GM12878 (cell line): ENCODE measurements at regions not wholly inside any gene's neighbourhood (a gene's known extent, or its start where the extent isn't known, plus 50 kb on each side); places are given as distances from the start of the nearest gene placed in this dataset.

Experiments
- ATAC-seq: fragments of 200-7000 bp; cut with Tn5 transposase; 3 replicates; pipeline ENCODE4 v1.9.1; 2020; ENCODE audit warnings: mild to moderate bottlenecking, moderate library complexity
- BruUV-seq: library from RNA; stranded (reverse); fragments of 400-500 nt; replicated peaks from 2 replicates; lab custom pipeline; 2021; lab: Mats Ljungman, UMichigan
- CTCF ChIA-PET: fragments of 300-600 bp; sonication (Branson Sonifier 250); formaldehyde crosslinking; extraction: SDS; loops from one replicate; lab custom pipeline; 2021; ENCODE audit warnings: inconsistent platforms; lab: Yijun Ruan, JAX
- POLR2A ChIA-PET: fragments of 350-600 bp; formaldehyde crosslinking; extraction: SDS; loops from one replicate; lab custom pipeline; 2021; ENCODE audit warnings: inconsistent platforms; lab: Charles Lee
- RAD21 ChIA-PET: fragments of 300-600 bp; sonication (Branson Sonifier 250); formaldehyde crosslinking; loops from one replicate; lab custom pipeline; 2023; ENCODE audit warnings: antibody characterized with exemption; ENCODE audit not compliant: unreplicated experiment; lab: Charles Lee
- SMC1A ChIA-PET: fragments of 300-600 bp; sonication (Branson Sonifier 250); formaldehyde crosslinking; loops from one replicate; lab custom pipeline; 2023; ENCODE audit not compliant: unreplicated experiment, uncharacterized antibody; lab: Charles Lee
- DNase-seq: peaks from one replicate; pipeline ENCODE4 v3.0.0-alpha.2; 2011; ENCODE audit warnings: low read depth, low spot score
- FAIRE-seq: peaks from 3 replicates; lab custom pipeline; 2011; peaks lifted over from hg19 to GRCh38; lab: Jason Lieb, UNC
- H2AFZ ChIP-seq: 2 replicates; pipeline ENCODE4 v1.6.0; 2011; ENCODE audit warnings: low read depth, low read length, control low read depth; ENCODE audit not compliant: control insufficient read depth
- H3K27ac ChIP-seq: 2 replicates; pipeline ENCODE4 v1.5.1; 2011; ENCODE audit warnings: control low read depth; ENCODE audit not compliant: control insufficient read depth, insufficient read depth
- H3K27me3 ChIP-seq, 2 experiments: replicated peaks in 1 of 2; 2 replicates each; pipeline versions ENCODE4 v1.6.0 to v1.6.1; 2011; ENCODE audit warnings: low read length in 1 of 2; ENCODE audit not compliant: control insufficient read depth in 2 of 2, insufficient read depth in 2 of 2
- H3K36me3 ChIP-seq, 2 experiments: 2 replicates each; pipeline ENCODE4 v1.5.1; 2011; ENCODE audit warnings: low read length in 1 of 2; ENCODE audit not compliant: control insufficient read depth in 2 of 2, insufficient read depth in 2 of 2
- H3K4me1 ChIP-seq: 2 replicates; pipeline ENCODE4 v1.6.1; 2011; ENCODE audit warnings: mild to moderate bottlenecking, low read length, moderate library complexity, mixed read lengths; ENCODE audit not compliant: control insufficient read depth, insufficient read depth
- H3K4me2 ChIP-seq: 2 replicates; pipeline ENCODE4 v1.6.0; 2011; ENCODE audit warnings: control low read depth; ENCODE audit not compliant: control insufficient read depth, insufficient read depth
- H3K4me3 ChIP-seq: fragments of 200-600 bp; sonication (generic); 2 replicates; pipeline ENCODE4 v1.5.1; 2016
- H3K79me2 ChIP-seq: 2 replicates; pipeline ENCODE4 v1.6.0; 2011; ENCODE audit warnings: low read length; ENCODE audit not compliant: control insufficient read depth, insufficient read depth
- H3K9ac ChIP-seq: 2 replicates; pipeline ENCODE4 v1.8.0; 2011; ENCODE audit warnings: low read length, control low read depth, mixed read lengths; ENCODE audit not compliant: control insufficient read depth, insufficient read depth
- H3K9me3 ChIP-seq: replicated peaks from 3 replicates; pipeline ENCODE4 v1.5.1; 2011; ENCODE audit warnings: mild to moderate bottlenecking, low read length; ENCODE audit not compliant: control insufficient read depth, insufficient read depth
- H4K20me1 ChIP-seq: 2 replicates; pipeline ENCODE4 v1.6.0; 2011; ENCODE audit not compliant: control insufficient read depth, insufficient read depth
- BRCA1 ChIP-seq: IDR thresholded peaks from 2 replicates; pipeline ENCODE4 v1.6.1; 2011; ENCODE audit warnings: low read depth, low read length, improper control_type of control experiment
- ESRRA ChIP-seq: IDR thresholded peaks from 2 replicates; pipeline ENCODE4 v1.6.1; 2012; ENCODE audit warnings: mild to moderate bottlenecking, low read length, improper control_type of control experiment
- IKZF1 ChIP-seq: fragments of 450-650 bp; conservative IDR thresholded peaks from 2 replicates; pipeline ENCODE4 v1.6.1; 2017; ENCODE audit warnings: antibody characterized with exemption, mild to moderate bottlenecking
- KAT2A ChIP-seq: conservative IDR thresholded peaks from 2 replicates; pipeline ENCODE4 v1.6.1; 2011; ENCODE audit warnings: low read depth, low read length; ENCODE audit not compliant: control insufficient read depth
- KLF5 ChIP-seq: fragments of 450-650 bp; IDR thresholded peaks from 2 replicates; pipeline ENCODE4 v1.6.1; 2014; ENCODE audit warnings: mild to moderate bottlenecking; ENCODE audit not compliant: partially characterized antibody
- MYC ChIP-seq: IDR thresholded peaks from 2 replicates; pipeline ENCODE4 v1.6.1; 2011; ENCODE audit warnings: mild to moderate bottlenecking, low read length, moderate library complexity, inconsistent platforms; ENCODE audit not compliant: insufficient read depth, insufficient replicate concordance, insufficient read length, severe bottlenecking
- NFIC ChIP-seq: IDR thresholded peaks from 2 replicates; pipeline ENCODE4 v1.6.1; 2012; ENCODE audit warnings: low read depth, mild to moderate bottlenecking, inconsistent platforms, low read length, moderate library complexity
- NRF1 ChIP-seq: conservative IDR thresholded peaks from 2 replicates; pipeline ENCODE4 v1.6.1; 2011; ENCODE audit warnings: mild to moderate bottlenecking, low read depth, low read length, improper control_type of control experiment
- RAD21 ChIP-seq: IDR thresholded peaks from 2 replicates; pipeline ENCODE4 v1.6.1; 2011; ENCODE audit warnings: mild to moderate bottlenecking, low read depth, low read length, moderate library complexity; ENCODE audit not compliant: insufficient read depth
- RB1 ChIP-seq: fragments of 450-650 bp; formaldehyde crosslinking; IDR thresholded peaks from 2 replicates; pipeline ENCODE4 v1.6.1; 2017; ENCODE audit warnings: mild to moderate bottlenecking, borderline replicate concordance
- RUNX3 ChIP-seq: IDR thresholded peaks from 2 replicates; pipeline ENCODE4 v1.6.1; 2012; ENCODE audit warnings: low read length, inconsistent platforms
- SMAD1 ChIP-seq: fragments of 450-650 bp; IDR thresholded peaks from 2 replicates; pipeline ENCODE4 v1.6.1; 2018; ENCODE audit warnings: mild to moderate bottlenecking, low read depth; ENCODE audit not compliant: partially characterized antibody
- SRF ChIP-seq, 2 experiments: IDR thresholded peaks; 2 replicates each; pipeline ENCODE4 v1.6.1; 2011; ENCODE audit warnings: low read depth in 2 of 2, low read length in 2 of 2, mild to moderate bottlenecking in 1 of 2, moderate library complexity in 1 of 2
- YBX1 ChIP-seq: fragments of 450-650 bp; IDR thresholded peaks from 2 replicates; pipeline ENCODE4 v1.6.1; 2016; ENCODE audit warnings: antibody characterized with exemption
- ZNF384 ChIP-seq: IDR thresholded peaks from 2 replicates; pipeline ENCODE4 v1.6.1; 2012; ENCODE audit warnings: low read depth, mild to moderate bottlenecking, low read length, improper control_type of control experiment, borderline replicate concordance
- WGBS: methylation state at CpG from one replicate; pipeline ENCODE4 v1.1.6; 2016; ENCODE audit warnings: low lambda C conversion rate; ENCODE audit not compliant: insufficient replicate concordance, insufficient coverage; ENCODE audit errors: missing lambda C conversion rate; 5-methylcytosine and 5-hydroxymethylcytosine counted together
- in situ Hi-C: fragments of 300-500 bp; cut with MboI; formaldehyde crosslinking; loops from 9 replicates; pipeline ENCODE4 v1.14.3; 2018; ENCODE audit warnings: mixed read lengths
- intact Hi-C: fragments of 100-400 bp; cut with micrococcal nuclease; formaldehyde crosslinking; loops from one replicate; pipeline ENCODE4 v1.14.2; 2022; ENCODE audit not compliant: unreplicated experiment
- TF ChIP-seq, protein P1 (sequence below): IDR thresholded peaks from 2 replicates; pipeline ENCODE4 v1.6.1; 2011; ENCODE audit warnings: mild to moderate bottlenecking, low read depth, low read length, moderate library complexity; ENCODE audit not compliant: insufficient replicate concordance
- TF ChIP-seq, protein P2 (sequence below): fragments of 150-350 bp; IDR thresholded peaks from 2 replicates; pipeline ENCODE4 v1.6.1; 2016; ENCODE audit warnings: low read depth, low read length
- TF ChIP-seq, protein P3 (sequence below): fragments of 450-650 bp; IDR thresholded peaks from 2 replicates; pipeline ENCODE4 v1.6.1; 2017; ENCODE audit warnings: borderline replicate concordance

DNA sequence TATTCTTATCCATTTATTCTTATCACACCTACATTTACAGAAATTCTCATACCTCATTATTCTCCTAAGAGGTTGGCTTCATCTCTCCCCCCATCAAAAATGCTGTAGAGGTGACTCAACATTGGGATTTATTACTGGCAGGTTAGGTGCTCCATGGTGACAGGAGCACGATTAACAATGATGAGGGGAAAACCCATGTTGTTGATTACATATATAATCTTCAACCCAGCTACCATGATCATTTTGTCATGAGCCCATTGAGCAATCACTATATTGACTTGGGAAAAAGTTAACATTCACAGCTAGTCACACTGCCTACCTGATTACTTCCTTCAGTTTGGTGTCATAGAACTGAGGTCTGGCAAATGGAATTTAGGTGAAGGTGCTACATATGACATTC, 712.1 kb upstream of the CHRM3 start (continued):
- TF ChIP-seq SRF (IDR thresholded peaks at IDR 0.05; ENCODE audit: low read depth in 2 of 2, low read length in 2 of 2) (no peak), IKZF1 (no peak), RAD21 (no peak), RUNX3 (no peak)
- TF ChIP-seq, protein P1, sequence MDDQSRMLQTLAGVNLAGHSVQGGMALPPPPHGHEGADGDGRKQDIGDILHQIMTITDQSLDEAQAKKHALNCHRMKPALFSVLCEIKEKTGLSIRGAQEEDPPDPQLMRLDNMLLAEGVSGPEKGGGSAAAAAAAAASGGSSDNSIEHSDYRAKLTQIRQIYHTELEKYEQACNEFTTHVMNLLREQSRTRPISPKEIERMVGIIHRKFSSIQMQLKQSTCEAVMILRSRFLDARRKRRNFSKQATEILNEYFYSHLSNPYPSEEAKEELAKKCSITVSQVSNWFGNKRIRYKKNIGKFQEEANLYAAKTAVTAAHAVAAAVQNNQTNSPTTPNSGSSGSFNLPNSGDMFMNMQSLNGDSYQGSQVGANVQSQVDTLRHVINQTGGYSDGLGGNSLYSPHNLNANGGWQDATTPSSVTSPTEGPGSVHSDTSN: no peak
- TF ChIP-seq, protein P2, sequence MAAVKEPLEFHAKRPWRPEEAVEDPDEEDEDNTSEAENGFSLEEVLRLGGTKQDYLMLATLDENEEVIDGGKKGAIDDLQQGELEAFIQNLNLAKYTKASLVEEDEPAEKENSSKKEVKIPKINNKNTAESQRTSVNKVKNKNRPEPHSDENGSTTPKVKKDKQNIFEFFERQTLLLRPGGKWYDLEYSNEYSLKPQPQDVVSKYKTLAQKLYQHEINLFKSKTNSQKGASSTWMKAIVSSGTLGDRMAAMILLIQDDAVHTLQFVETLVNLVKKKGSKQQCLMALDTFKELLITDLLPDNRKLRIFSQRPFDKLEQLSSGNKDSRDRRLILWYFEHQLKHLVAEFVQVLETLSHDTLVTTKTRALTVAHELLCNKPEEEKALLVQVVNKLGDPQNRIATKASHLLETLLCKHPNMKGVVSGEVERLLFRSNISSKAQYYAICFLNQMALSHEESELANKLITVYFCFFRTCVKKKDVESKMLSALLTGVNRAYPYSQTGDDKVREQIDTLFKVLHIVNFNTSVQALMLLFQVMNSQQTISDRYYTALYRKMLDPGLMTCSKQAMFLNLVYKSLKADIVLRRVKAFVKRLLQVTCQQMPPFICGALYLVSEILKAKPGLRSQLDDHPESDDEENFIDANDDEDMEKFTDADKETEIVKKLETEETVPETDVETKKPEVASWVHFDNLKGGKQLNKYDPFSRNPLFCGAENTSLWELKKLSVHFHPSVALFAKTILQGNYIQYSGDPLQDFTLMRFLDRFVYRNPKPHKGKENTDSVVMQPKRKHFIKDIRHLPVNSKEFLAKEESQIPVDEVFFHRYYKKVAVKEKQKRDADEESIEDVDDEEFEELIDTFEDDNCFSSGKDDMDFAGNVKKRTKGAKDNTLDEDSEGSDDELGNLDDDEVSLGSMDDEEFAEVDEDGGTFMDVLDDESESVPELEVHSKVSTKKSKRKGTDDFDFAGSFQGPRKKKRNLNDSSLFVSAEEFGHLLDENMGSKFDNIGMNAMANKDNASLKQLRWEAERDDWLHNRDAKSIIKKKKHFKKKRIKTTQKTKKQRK: no peak

DNA sequence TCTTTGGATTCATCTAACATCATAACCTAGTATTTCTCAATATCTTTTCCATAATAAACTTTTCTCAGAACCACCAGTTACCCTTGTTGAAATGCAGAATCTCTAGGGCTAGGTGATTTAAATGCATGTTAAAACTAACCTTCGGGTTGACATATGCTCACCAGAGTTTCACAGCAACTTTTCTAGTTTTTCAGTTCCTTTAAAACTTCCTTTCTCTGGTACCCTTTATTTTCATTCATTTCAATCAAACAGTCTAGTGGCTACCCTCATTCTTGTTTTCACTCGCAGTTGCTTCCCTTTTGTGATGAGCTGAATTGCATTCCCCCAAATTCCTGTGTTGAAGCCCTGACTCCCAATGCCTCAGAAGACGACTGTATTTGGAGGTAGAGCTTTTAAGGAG, 712.8 kb upstream of the CHRM3 start:
- Histone ChIP-seq H3K27ac (no peak overlapping the region), H3K27me3 (no peaks in the 10 kb centered on the region), H3K79me2 (no peaks in the 10 kb centered on the region), H3K4me3 (no peak overlapping the region), H3K4me1 (no peaks in the 10 kb centered on the region), H2AFZ (no peak overlapping the region), H3K36me3 (no peaks in the 10 kb centered on the region), H3K9ac (no peak overlapping the region), H3K9me3 (no peaks in the 10 kb centered on the region), H3K4me2 (no peak overlapping the region), H4K20me1 (no peaks in the 10 kb centered on the region)
- ChIA-PET CTCF (no interaction called here), RAD21 (no interaction called here), POLR2A (no interaction called here), SMC1A (interaction anchor here (1.0 kb wide), 1 partner anchor 24 kb away, joined by 3 read pairs; no protein-coding TSS in a partner anchor)
- intact Hi-C loops (no loop called here), in situ Hi-C loops (no loop called here)
- ATAC-seq (peak; percentile 66), DNase-seq (no peak), FAIRE-seq (no peak)
- no TSS peak for BruUV-seq
- 0% methylated on average over 3 of the region's 3 CpGs for WGBS
- TF ChIP-seq YBX1 (no peak), NRF1 (no peak), SMAD1 (no peak), NFIC (no peak), ESRRA (no peak), MYC (no peak), BRCA1 (no peak), KLF5 (no peak), KAT2A (no peak), ZNF384 (no peak), RB1 (no peak)
- TF ChIP-seq, protein P3, sequence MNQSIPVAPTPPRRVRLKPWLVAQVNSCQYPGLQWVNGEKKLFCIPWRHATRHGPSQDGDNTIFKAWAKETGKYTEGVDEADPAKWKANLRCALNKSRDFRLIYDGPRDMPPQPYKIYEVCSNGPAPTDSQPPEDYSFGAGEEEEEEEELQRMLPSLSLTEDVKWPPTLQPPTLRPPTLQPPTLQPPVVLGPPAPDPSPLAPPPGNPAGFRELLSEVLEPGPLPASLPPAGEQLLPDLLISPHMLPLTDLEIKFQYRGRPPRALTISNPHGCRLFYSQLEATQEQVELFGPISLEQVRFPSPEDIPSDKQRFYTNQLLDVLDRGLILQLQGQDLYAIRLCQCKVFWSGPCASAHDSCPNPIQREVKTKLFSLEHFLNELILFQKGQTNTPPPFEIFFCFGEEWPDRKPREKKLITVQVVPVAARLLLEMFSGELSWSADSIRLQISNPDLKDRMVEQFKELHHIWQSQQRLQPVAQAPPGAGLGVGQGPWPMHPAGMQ: no peak
